ENCODE measurements at regions not wholly inside any gene's neighbourhood (a gene's known extent, or its start where the extent isn't known, plus 50 kb on each side); places are given as distances from the start of the nearest gene placed in this dataset.

- TF ChIP-seq ARNTL (CRISPR knock-in tag; IDR thresholded peaks at IDR 0.05; ENCODE audit: borderline replicate concordance, low read depth) (no peak), OSR1 (CRISPR knock-in tag; IDR thresholded peaks at IDR 0.05) (no peak), ZFP3 (CRISPR knock-in tag; IDR thresholded peaks at IDR 0.05) (no peak), ISL1 (CRISPR knock-in tag; IDR thresholded peaks at IDR 0.05) (no peak; the same call in 1 of the 2 replicates), TCF4 (CRISPR knock-in tag; IDR thresholded peaks at IDR 0.05; ENCODE audit: borderline replicate concordance) (no peak), SNAI2 (CRISPR knock-in tag; IDR thresholded peaks at IDR 0.05) (no peak), PPARA (CRISPR knock-in tag; IDR thresholded peaks at IDR 0.05; ENCODE audit: borderline replicate concordance) (no peak)
- TF ChIP-seq, protein P1, sequence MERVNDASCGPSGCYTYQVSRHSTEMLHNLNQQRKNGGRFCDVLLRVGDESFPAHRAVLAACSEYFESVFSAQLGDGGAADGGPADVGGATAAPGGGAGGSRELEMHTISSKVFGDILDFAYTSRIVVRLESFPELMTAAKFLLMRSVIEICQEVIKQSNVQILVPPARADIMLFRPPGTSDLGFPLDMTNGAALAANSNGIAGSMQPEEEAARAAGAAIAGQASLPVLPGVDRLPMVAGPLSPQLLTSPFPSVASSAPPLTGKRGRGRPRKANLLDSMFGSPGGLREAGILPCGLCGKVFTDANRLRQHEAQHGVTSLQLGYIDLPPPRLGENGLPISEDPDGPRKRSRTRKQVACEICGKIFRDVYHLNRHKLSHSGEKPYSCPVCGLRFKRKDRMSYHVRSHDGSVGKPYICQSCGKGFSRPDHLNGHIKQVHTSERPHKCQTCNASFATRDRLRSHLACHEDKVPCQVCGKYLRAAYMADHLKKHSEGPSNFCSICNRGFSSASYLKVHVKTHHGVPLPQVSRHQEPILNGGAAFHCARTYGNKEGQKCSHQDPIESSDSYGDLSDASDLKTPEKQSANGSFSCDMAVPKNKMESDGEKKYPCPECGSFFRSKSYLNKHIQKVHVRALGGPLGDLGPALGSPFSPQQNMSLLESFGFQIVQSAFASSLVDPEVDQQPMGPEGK (CRISPR knock-in tag; IDR thresholded peaks at IDR 0.05; ENCODE audit: borderline replicate concordance): no peak
- TF ChIP-seq, protein P2, sequence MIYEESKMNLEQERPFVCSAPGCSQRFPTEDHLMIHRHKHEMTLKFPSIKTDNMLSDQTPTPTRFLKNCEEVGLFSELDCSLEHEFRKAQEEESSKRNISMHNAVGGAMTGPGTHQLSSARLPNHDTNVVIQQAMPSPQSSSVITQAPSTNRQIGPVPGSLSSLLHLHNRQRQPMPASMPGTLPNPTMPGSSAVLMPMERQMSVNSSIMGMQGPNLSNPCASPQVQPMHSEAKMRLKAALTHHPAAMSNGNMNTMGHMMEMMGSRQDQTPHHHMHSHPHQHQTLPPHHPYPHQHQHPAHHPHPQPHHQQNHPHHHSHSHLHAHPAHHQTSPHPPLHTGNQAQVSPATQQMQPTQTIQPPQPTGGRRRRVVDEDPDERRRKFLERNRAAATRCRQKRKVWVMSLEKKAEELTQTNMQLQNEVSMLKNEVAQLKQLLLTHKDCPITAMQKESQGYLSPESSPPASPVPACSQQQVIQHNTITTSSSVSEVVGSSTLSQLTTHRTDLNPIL (CRISPR knock-in tag; IDR thresholded peaks at IDR 0.05; ENCODE audit: low read depth): no peak
Observed at GRCh38 chr1:189656628-189657530, 820.8 kb downstream of the BRINP3 start.

Measured in SK-N-SH treated with all-trans-retinoic acid at 6 μM for 48 hours (cell line).